WTC11 (cell line): ENCODE measurements at regions not wholly inside any gene's neighbourhood (a gene's known extent, or its start where the extent isn't known, plus 50 kb on each side); places are given as distances from the start of the nearest gene placed in this dataset.

Experiments
- ATAC-seq: fragments of 200-7000 bp; cut with Tn5 transposase; 2 replicates; pipeline ENCODE4 v1.10.0; 2021; ENCODE audit warnings: mild to moderate bottlenecking, moderate library complexity
- CTCF ChIA-PET: fragments of 300-600 bp; sonication (Branson Sonifier 250); formaldehyde crosslinking; loops from one replicate; lab custom pipeline; 2021; ENCODE audit warnings: antibody characterized with exemption; lab: Charles Lee
- POLR2A ChIA-PET: fragments of 350-600 bp; sonication (Branson Sonifier 250); formaldehyde crosslinking; loops from one replicate; lab custom pipeline; 2021; ENCODE audit warnings: antibody characterized with exemption; lab: Charles Lee
- DNase-seq: peaks from one replicate; pipeline ENCODE4 v3.0.0; 2021; ENCODE audit warnings: low spot score
- H3K27ac Mint-ChIP-seq: 2 replicates; pipeline ENCODE4 v1.8.0; 2021; ENCODE audit warnings: mixed read lengths
- H3K27me3 Mint-ChIP-seq: 2 replicates; pipeline ENCODE4 v1.8.0; 2021; ENCODE audit warnings: low read depth, mild to moderate bottlenecking, moderate library complexity, mixed read lengths
- H3K36me3 Mint-ChIP-seq: 2 replicates; pipeline ENCODE4 v1.8.0; 2021; ENCODE audit warnings: mixed read lengths
- H3K4me1 Mint-ChIP-seq: 2 replicates; pipeline ENCODE4 v1.8.0; 2022; ENCODE audit warnings: mixed read lengths
- H3K4me3 Mint-ChIP-seq: 2 replicates; pipeline ENCODE4 v1.8.0; 2021; ENCODE audit warnings: mild to moderate bottlenecking, moderate library complexity, mixed read lengths
- H3K9me3 Mint-ChIP-seq: 2 replicates; pipeline ENCODE4 v1.8.0; 2021; ENCODE audit warnings: mixed read lengths
- AFF4 ChIP-seq: sonication (generic); formaldehyde crosslinking; IDR thresholded peaks from 2 replicates; pipeline ENCODE4 v1.8.1; 2023; ENCODE audit warnings: mild to moderate bottlenecking, missing genetic modification reagents, borderline replicate concordance
- CREB1 ChIP-seq: sonication (generic); formaldehyde crosslinking; IDR thresholded peaks from 2 replicates; pipeline ENCODE4 v1.8.0; 2023; ENCODE audit warnings: mild to moderate bottlenecking, missing genetic modification reagents
- ETV6 ChIP-seq: sonication (generic); formaldehyde crosslinking; IDR thresholded peaks from 2 replicates; pipeline ENCODE4 v1.8.1; 2022; ENCODE audit warnings: mild to moderate bottlenecking, missing genetic modification reagents
- GRHL2 ChIP-seq: fragments of 250-450 bp; sonication (Bioruptor Pico); IDR thresholded peaks from 2 replicates; pipeline ENCODE4 v1.8.0; 2022; ENCODE audit warnings: mild to moderate bottlenecking, moderate library complexity; ENCODE audit not compliant: insufficient replicate concordance, severe bottlenecking
- JUN ChIP-seq: sonication (generic); formaldehyde crosslinking; IDR thresholded peaks from 2 replicates; pipeline ENCODE4 v1.8.0; 2023; ENCODE audit warnings: mild to moderate bottlenecking, missing genetic modification reagents
- MYBL2 ChIP-seq: sonication (generic); formaldehyde crosslinking; IDR thresholded peaks from 2 replicates; pipeline ENCODE4 v1.8.1; 2023; ENCODE audit warnings: mild to moderate bottlenecking, moderate library complexity, missing genetic modification reagents
- NFYB ChIP-seq: sonication (generic); formaldehyde crosslinking; conservative IDR thresholded peaks from 2 replicates; pipeline ENCODE4 v1.8.0; 2022; ENCODE audit warnings: low read depth, missing genetic modification reagents
- NR1H2 ChIP-seq: sonication (generic); formaldehyde crosslinking; IDR thresholded peaks from 2 replicates; pipeline ENCODE4 v1.9.0; 2021; ENCODE audit warnings: mild to moderate bottlenecking, moderate library complexity, missing genetic modification reagents
- OVOL2 ChIP-seq: fragments of 250-450 bp; sonication (Bioruptor Pico); IDR thresholded peaks from 2 replicates; pipeline ENCODE4 v1.9.0; 2021; ENCODE audit warnings: mild to moderate bottlenecking, borderline replicate concordance
- PRRX2 ChIP-seq: fragments of 250-450 bp; sonication (Bioruptor Pico); IDR thresholded peaks from 2 replicates; pipeline ENCODE4 v1.8.0; 2021; ENCODE audit warnings: mild to moderate bottlenecking
- RELA ChIP-seq: sonication (generic); formaldehyde crosslinking; IDR thresholded peaks from 2 replicates; pipeline ENCODE4 v1.8.1; 2022; ENCODE audit warnings: missing genetic modification reagents, mild to moderate bottlenecking, borderline replicate concordance
- SOX15 ChIP-seq: fragments of 250-450 bp; sonication (Bioruptor Pico); IDR thresholded peaks from 2 replicates; pipeline ENCODE4 v1.9.0; 2021; ENCODE audit warnings: mild to moderate bottlenecking
- STAT6 ChIP-seq: sonication (generic); formaldehyde crosslinking; conservative IDR thresholded peaks from 2 replicates; pipeline ENCODE4 v1.8.1; 2023; ENCODE audit warnings: mild to moderate bottlenecking, low read depth, missing genetic modification reagents, moderate library complexity
- TP53 ChIP-seq: sonication (generic); formaldehyde crosslinking; IDR thresholded peaks from 2 replicates; pipeline ENCODE4 v1.8.1; 2023; ENCODE audit warnings: mild to moderate bottlenecking, missing genetic modification reagents
- ZNF263 ChIP-seq: sonication (generic); formaldehyde crosslinking; IDR thresholded peaks from 2 replicates; pipeline ENCODE4 v1.8.1; 2022; ENCODE audit warnings: low read depth, mild to moderate bottlenecking, moderate library complexity, missing genetic modification reagents
- ZNF317 ChIP-seq: sonication (generic); formaldehyde crosslinking; IDR thresholded peaks from 2 replicates; pipeline ENCODE4 v1.8.1; 2023; ENCODE audit warnings: low read depth, mild to moderate bottlenecking, moderate library complexity, missing genetic modification reagents, borderline replicate concordance
- ZNF512 ChIP-seq: sonication (generic); formaldehyde crosslinking; IDR thresholded peaks from 2 replicates; pipeline ENCODE4 v1.8.1; 2022; ENCODE audit warnings: missing genetic modification reagents, borderline replicate concordance
- TF ChIP-seq, protein P1 (sequence below): sonication (generic); formaldehyde crosslinking; IDR thresholded peaks from 2 replicates; pipeline ENCODE4 v1.8.0; 2022; ENCODE audit warnings: missing genetic modification reagents

- TF ChIP-seq AFF4 (no peak), CREB1 (CRISPR knock-in tag) (no peak), JUN (no peak), STAT6 (CRISPR knock-in tag) (no peak), NFYB (CRISPR knock-in tag) (no peak), ZNF263 (CRISPR knock-in tag) (no peak), PRRX2 (CRISPR knock-in tag) (no peak), ZNF317 (CRISPR knock-in tag) (no peak), TP53 (no peak), ZNF512 (CRISPR knock-in tag) (no peak), NR1H2 (no peak), MYBL2 (no peak), OVOL2 (no peak), GRHL2 (CRISPR knock-in tag) (no peak), SOX15 (CRISPR knock-in tag) (no peak)
- H3K27ac Mint-ChIP-seq: no peak overlapping the region
- ATAC-seq (no peak), DNase-seq (no peak)
- H3K27me3 Mint-ChIP-seq: no peaks in the 10 kb centered on the region; the same call in 1 of the 2 replicates
- no peaks in the 10 kb centered on the region for H3K4me1 Mint-ChIP-seq
- no peaks in the 10 kb centered on the region for H3K36me3 Mint-ChIP-seq
- H3K9me3 Mint-ChIP-seq: peaks cover 5% of the 10 kb centered on the region; the same call in 1 of the 2 replicates
- H3K4me3 Mint-ChIP-seq: no peak overlapping the region
- CTCF ChIA-PET: no interaction called here
- POLR2A ChIA-PET: no interaction called here
Observed at GRCh38 chr9:28190981-28191380, 617.7 kb upstream of the C9orf72 start.

GRCh38 chr9:28197653-28198052 is 624.4 kb upstream of the C9orf72 start:
- TF ChIP-seq ETV6 (CRISPR knock-in tag) (no peak), RELA (no peak)
- TF ChIP-seq, protein P1, sequence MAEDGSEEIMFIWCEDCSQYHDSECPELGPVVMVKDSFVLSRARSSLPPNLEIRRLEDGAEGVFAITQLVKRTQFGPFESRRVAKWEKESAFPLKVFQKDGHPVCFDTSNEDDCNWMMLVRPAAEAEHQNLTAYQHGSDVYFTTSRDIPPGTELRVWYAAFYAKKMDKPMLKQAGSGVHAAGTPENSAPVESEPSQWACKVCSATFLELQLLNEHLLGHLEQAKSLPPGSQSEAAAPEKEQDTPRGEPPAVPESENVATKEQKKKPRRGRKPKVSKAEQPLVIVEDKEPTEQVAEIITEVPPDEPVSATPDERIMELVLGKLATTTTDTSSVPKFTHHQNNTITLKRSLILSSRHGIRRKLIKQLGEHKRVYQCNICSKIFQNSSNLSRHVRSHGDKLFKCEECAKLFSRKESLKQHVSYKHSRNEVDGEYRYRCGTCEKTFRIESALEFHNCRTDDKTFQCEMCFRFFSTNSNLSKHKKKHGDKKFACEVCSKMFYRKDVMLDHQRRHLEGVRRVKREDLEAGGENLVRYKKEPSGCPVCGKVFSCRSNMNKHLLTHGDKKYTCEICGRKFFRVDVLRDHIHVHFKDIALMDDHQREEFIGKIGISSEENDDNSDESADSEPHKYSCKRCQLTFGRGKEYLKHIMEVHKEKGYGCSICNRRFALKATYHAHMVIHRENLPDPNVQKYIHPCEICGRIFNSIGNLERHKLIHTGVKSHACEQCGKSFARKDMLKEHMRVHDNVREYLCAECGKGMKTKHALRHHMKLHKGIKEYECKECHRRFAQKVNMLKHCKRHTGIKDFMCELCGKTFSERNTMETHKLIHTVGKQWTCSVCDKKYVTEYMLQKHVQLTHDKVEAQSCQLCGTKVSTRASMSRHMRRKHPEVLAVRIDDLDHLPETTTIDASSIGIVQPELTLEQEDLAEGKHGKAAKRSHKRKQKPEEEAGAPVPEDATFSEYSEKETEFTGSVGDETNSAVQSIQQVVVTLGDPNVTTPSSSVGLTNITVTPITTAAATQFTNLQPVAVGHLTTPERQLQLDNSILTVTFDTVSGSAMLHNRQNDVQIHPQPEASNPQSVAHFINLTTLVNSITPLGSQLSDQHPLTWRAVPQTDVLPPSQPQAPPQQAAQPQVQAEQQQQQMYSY (CRISPR knock-in tag): no peak
- TF ChIP-seq, all 79 proteins: peak for 0
- DNase-seq (no peak), ATAC-seq (no peak)
- Mint-ChIP-seq H3K4me3 (no peak overlapping the region), H3K27ac (no peak overlapping the region), H3K9me3 (no peaks in the 10 kb centered on the region), H3K27me3 (no peaks in the 10 kb centered on the region), H3K4me1 (no peaks in the 10 kb centered on the region), H3K36me3 (no peaks in the 10 kb centered on the region)
- ChIA-PET POLR2A (no interaction called here), CTCF (no interaction called here)
